ENCODE measurements at regions not wholly inside any gene's neighbourhood (a gene's known extent, or its start where the extent isn't known, plus 50 kb on each side); places are given as distances from the start of the nearest gene placed in this dataset.
"Not testable (repeated sequence)": the region's sequence is repeated elsewhere in the genome, so short reads cannot be mapped to it uniquely, and the experiment has no call there.

DNA sequence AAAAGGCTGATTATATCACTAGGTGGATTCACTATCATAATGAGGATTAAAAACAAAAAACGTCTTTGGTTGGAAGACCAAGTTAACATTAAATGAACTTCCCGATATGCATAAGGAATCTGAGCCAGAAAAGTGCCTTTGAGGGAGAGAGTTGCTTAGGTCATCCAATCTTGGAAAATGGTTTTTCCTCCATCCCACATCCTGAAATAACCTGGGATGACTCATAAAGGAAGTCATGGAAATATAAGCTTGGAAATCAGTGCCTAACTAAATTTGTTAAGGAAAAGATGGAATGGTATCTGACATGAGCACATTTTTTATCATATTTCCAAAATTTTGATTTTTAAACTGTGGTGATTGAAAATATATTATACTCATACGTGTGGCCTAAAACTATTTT, 66.0 kb downstream of the KBTBD8 start:
- H3K27ac ChIP-seq (ENCODE audit: low read depth in 1 of 2, low read length in 1 of 2), result no peak overlapping the region
- H3K4me1 ChIP-seq (ENCODE audit: control insufficient read depth in 2 of 2, insufficient read depth in 2 of 2, low read length in 2 of 2), result no peaks in the 10 kb centered on the region
- no peaks in the 10 kb centered on the region for H3K9me3 ChIP-seq (ENCODE audit: control insufficient read depth in 2 of 2, insufficient read depth in 1 of 2, low read length in 1 of 2)
- WGBS, result 91% methylated on average over 3 of the region's 3 CpGs
- no peaks in the 10 kb centered on the region for H3K36me3 ChIP-seq (ENCODE audit: control insufficient read depth in 2 of 2, insufficient read depth in 2 of 2, low read length in 1 of 2)
- no peak overlapping the region for H3K4me3 ChIP-seq (ENCODE audit: low read length in 2 of 2)
- no peaks in the 10 kb centered on the region for H3K27me3 ChIP-seq (ENCODE audit: control insufficient read depth in 2 of 2, insufficient read depth in 1 of 2, low read length in 1 of 2)
- DNase-seq (ENCODE audit: low read depth in 6 of 9, low spot score in 9 of 9), result no peak

DNA sequence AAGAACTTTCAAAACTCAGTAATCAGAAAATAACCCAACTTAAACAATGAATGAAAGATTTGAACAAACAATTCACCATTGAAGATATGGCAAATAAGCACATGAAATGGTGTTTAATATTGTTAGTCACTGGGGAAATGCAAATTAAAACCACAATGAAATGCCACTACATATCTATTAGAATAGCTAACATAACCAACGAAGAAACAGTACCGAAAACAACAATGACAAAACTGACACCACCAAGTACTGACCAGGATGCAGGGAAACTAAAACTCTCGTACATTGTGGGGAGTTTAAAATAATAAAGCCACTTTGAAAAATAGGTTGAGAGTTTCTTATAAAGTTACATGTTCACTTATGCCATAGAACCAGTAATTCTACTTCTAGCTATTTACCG, 69.1 kb downstream of the KBTBD8 start:
- 93% methylated on average over 4 of the region's 4 CpGs for WGBS
- no peak overlapping the region for H3K4me3 ChIP-seq (ENCODE audit: low read length in 2 of 2)
- DNase-seq (ENCODE audit: low read depth in 6 of 9, low spot score in 9 of 9), result no peak
- no peaks in the 10 kb centered on the region for H3K36me3 ChIP-seq (ENCODE audit: control insufficient read depth in 2 of 2, insufficient read depth in 2 of 2, low read length in 1 of 2)
- no peaks in the 10 kb centered on the region for H3K9me3 ChIP-seq (ENCODE audit: control insufficient read depth in 2 of 2, insufficient read depth in 1 of 2, low read length in 1 of 2)
- H3K27ac ChIP-seq (ENCODE audit: low read depth in 1 of 2, low read length in 1 of 2), result no peak overlapping the region
- no peaks in the 10 kb centered on the region for H3K27me3 ChIP-seq (ENCODE audit: control insufficient read depth in 2 of 2, insufficient read depth in 1 of 2, low read length in 1 of 2)
- no peaks in the 10 kb centered on the region for H3K4me1 ChIP-seq (ENCODE audit: control insufficient read depth in 2 of 2, insufficient read depth in 2 of 2, low read length in 2 of 2)

DNA sequence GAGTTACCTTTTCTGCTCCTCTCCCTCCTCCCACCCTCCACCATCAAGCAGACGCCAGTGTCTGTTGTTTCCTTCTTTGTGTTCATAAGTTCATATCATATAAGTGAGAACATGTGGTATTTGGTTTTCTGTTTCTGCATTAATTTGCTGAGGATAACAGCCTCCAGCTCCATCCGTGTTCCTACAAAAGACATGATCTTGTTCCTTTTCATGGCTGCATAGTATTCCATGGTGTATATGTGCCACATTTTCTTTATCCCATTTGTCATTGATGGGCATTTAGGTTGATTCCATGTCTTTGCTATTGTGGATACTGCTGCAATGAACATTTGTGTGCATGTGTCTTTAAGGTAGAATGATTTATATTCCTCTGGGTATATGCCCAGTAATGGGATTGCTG, 74.5 kb downstream of the KBTBD8 start:
- H3K36me3 ChIP-seq (ENCODE audit: control insufficient read depth in 2 of 2, insufficient read depth in 2 of 2, low read length in 1 of 2); H3K4me1 ChIP-seq (ENCODE audit: control insufficient read depth in 2 of 2, insufficient read depth in 2 of 2, low read length in 2 of 2); H3K27ac ChIP-seq (ENCODE audit: low read depth in 1 of 2, low read length in 1 of 2); H3K4me3 ChIP-seq (ENCODE audit: low read length in 2 of 2); DNase-seq (ENCODE audit: low read depth in 6 of 9, low spot score in 9 of 9); H3K9me3 ChIP-seq (ENCODE audit: control insufficient read depth in 2 of 2, insufficient read depth in 1 of 2, low read length in 1 of 2); H3K27me3 ChIP-seq (ENCODE audit: control insufficient read depth in 2 of 2, insufficient read depth in 1 of 2, low read length in 1 of 2): not testable (repeated sequence)
- WGBS, result 97% methylated on average over 2 of the region's 2 CpGs

DNA sequence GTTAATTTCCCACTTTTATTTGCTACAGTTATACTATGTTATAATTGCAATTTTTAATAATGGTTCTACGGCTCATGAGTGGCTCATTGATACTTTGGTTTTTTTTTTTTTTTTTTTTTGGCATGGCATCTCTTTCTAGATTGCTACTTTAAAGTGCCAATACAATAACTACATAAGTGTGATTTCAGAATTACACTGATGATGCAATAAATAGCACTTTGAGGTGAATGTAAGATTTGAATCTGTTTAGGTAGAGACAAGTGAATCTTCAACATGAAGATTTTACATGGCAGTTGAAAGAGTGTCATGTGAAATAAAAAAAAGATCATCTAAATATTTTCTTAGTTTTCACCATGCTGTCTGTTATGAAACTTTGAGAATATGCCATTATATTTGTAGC, 75.7 kb downstream of the KBTBD8 start:
- Histone ChIP-seq H3K27ac (ENCODE audit: low read depth in 1 of 2, low read length in 1 of 2) (no peak overlapping the region), H3K9me3 (ENCODE audit: control insufficient read depth in 2 of 2, insufficient read depth in 1 of 2, low read length in 1 of 2) (no peaks in the 10 kb centered on the region), H3K4me3 (ENCODE audit: low read length in 2 of 2) (no peak overlapping the region), H3K27me3 (ENCODE audit: control insufficient read depth in 2 of 2, insufficient read depth in 1 of 2, low read length in 1 of 2) (no peaks in the 10 kb centered on the region), H3K4me1 (ENCODE audit: control insufficient read depth in 2 of 2, insufficient read depth in 2 of 2, low read length in 2 of 2) (no peaks in the 10 kb centered on the region), H3K36me3 (ENCODE audit: control insufficient read depth in 2 of 2, insufficient read depth in 2 of 2, low read length in 1 of 2) (no peaks in the 10 kb centered on the region)
- no peak for DNase-seq (ENCODE audit: low read depth in 6 of 9, low spot score in 9 of 9)
- 93% methylated on average over 1 of the region's 1 CpG for WGBS

DNA sequence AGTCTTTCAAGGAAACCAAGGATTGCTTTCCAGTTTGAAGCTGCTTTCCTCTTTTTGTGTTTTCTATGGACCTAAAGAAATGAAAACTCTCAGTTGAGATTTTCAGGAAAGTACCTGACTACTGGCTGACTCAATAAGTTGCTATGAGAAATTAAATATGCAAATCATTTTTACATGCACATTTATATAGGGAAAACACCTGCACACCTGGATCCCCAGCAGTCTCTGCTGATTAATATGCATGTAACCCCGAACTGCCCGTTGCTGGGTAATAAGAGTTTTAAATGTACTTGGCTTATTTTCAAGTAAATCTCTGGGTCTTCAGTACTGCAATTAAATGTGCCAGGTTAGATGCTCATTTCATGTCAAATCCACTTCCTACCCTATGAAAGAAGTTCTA, 77.2 kb downstream of the KBTBD8 start:
- Histone ChIP-seq H3K27ac (ENCODE audit: low read depth in 1 of 2, low read length in 1 of 2) (no peak overlapping the region), H3K36me3 (ENCODE audit: control insufficient read depth in 2 of 2, insufficient read depth in 2 of 2, low read length in 1 of 2) (no peaks in the 10 kb centered on the region), H3K9me3 (ENCODE audit: control insufficient read depth in 2 of 2, insufficient read depth in 1 of 2, low read length in 1 of 2) (no peaks in the 10 kb centered on the region), H3K4me1 (ENCODE audit: control insufficient read depth in 2 of 2, insufficient read depth in 2 of 2, low read length in 2 of 2) (no peaks in the 10 kb centered on the region), H3K4me3 (ENCODE audit: low read length in 2 of 2) (no peak overlapping the region), H3K27me3 (ENCODE audit: control insufficient read depth in 2 of 2, insufficient read depth in 1 of 2, low read length in 1 of 2) (no peaks in the 10 kb centered on the region)
- 85% methylated on average over 2 of the region's 2 CpGs for WGBS
- no peak for DNase-seq (ENCODE audit: low read depth in 6 of 9, low spot score in 9 of 9)

DNA sequence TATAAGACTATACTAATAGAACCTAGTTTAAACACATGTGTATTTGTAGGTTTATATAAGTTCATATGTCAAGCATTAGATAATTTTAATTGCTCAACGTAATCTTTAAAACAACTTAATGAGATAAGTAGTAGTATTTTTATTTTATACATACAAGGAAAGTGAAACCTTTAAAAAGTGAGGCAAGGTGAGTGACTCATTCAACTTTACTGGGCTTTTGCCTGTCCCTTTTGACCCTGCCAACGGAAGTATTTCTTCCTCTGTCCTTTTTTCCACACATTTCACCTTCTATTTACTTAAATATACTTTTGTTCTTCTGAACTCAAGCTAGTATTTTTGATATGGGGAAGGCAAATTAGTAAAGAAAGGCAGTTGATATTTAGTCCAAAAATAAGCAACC, 78.5 kb downstream of the KBTBD8 start:
- Histone ChIP-seq H3K9me3 (ENCODE audit: control insufficient read depth in 2 of 2, insufficient read depth in 1 of 2, low read length in 1 of 2) (no peaks in the 10 kb centered on the region), H3K36me3 (ENCODE audit: control insufficient read depth in 2 of 2, insufficient read depth in 2 of 2, low read length in 1 of 2) (no peaks in the 10 kb centered on the region), H3K27ac (ENCODE audit: low read depth in 1 of 2, low read length in 1 of 2) (no peak overlapping the region), H3K4me3 (ENCODE audit: low read length in 2 of 2) (no peak overlapping the region), H3K27me3 (ENCODE audit: control insufficient read depth in 2 of 2, insufficient read depth in 1 of 2, low read length in 1 of 2) (no peaks in the 10 kb centered on the region), H3K4me1 (ENCODE audit: control insufficient read depth in 2 of 2, insufficient read depth in 2 of 2, low read length in 2 of 2) (no peaks in the 10 kb centered on the region)
- DNase-seq (ENCODE audit: low read depth in 6 of 9, low spot score in 9 of 9), result no peak
- 55% methylated on average over 2 of the region's 2 CpGs for WGBS

DNA sequence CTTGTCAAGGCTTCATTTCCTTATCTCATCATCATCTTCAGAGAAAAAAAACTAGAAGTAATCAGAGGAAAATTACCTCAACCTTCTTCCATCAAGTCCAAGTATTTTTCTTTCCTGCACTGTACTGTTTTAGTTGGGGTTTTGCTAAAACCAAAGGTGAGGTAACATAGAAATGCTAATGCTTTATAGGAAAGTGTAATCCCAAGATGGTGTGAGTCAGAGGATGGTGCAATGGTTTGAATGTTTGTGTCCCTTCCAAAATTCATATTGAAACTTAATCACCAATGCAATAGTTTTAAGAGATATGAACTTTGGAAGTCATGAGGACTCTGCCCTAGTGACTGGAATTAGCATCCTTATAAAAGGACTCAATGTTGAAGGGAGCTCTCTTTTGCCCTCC, 79.5 kb downstream of the KBTBD8 start:
- H3K9me3 ChIP-seq (ENCODE audit: control insufficient read depth in 2 of 2, insufficient read depth in 1 of 2, low read length in 1 of 2), result no peaks in the 10 kb centered on the region

DNA sequence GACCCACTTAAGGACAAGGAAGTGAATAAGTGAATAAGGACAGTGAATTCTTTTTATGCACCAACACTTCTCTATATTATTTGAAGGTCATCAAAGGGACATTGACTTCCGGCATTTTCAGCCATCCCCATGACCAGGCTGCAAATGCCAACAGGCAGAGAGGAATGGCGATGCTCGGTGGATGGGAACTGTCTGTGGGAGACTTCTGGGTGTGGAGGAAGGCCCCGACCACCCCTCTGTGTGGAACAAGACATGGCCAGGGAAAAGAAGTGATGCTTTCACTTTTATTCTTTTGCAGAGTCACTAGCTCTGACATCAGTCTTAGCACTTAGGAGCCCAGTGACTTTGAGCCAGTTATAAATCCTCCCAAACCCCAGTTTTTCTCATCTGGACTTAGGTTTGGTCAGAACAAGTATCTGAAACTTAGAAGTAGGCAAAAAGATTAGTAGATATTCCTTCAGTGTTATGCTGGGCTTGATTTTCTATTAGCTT, 84.5 kb downstream of the KBTBD8 start:
- H3K4me3 ChIP-seq (ENCODE audit: low read length in 2 of 2), result no peak overlapping the region
- DNase-seq (ENCODE audit: low read depth in 6 of 9, low spot score in 9 of 9), result no peak
- H3K27ac ChIP-seq (ENCODE audit: low read depth in 1 of 2, low read length in 1 of 2), result no peak overlapping the region
- no peaks in the 10 kb centered on the region for H3K36me3 ChIP-seq (ENCODE audit: control insufficient read depth in 2 of 2, insufficient read depth in 2 of 2, low read length in 1 of 2)
- H3K27me3 ChIP-seq (ENCODE audit: control insufficient read depth in 2 of 2, insufficient read depth in 1 of 2, low read length in 1 of 2), result no peaks in the 10 kb centered on the region
- WGBS, result 96% methylated on average over 4 of the region's 4 CpGs
- no peaks in the 10 kb centered on the region for H3K4me1 ChIP-seq (ENCODE audit: control insufficient read depth in 2 of 2, insufficient read depth in 2 of 2, low read length in 2 of 2)
- H3K9me3 ChIP-seq (ENCODE audit: control insufficient read depth in 2 of 2, insufficient read depth in 1 of 2, low read length in 1 of 2), result peaks cover 0 to 4% of the 10 kb centered on the region in 2 donors

More for the DNA sequence above, 79.5 kb downstream of the KBTBD8 start:
- no peaks in the 10 kb centered on the region for H3K4me1 ChIP-seq (ENCODE audit: control insufficient read depth in 2 of 2, insufficient read depth in 2 of 2, low read length in 2 of 2)
- DNase-seq (ENCODE audit: low read depth in 6 of 9, low spot score in 9 of 9), result no peak
- no peaks in the 10 kb centered on the region for H3K27me3 ChIP-seq (ENCODE audit: control insufficient read depth in 2 of 2, insufficient read depth in 1 of 2, low read length in 1 of 2)
- H3K36me3 ChIP-seq (ENCODE audit: control insufficient read depth in 2 of 2, insufficient read depth in 2 of 2, low read length in 1 of 2), result no peaks in the 10 kb centered on the region
- no peak overlapping the region for H3K27ac ChIP-seq (ENCODE audit: low read depth in 1 of 2, low read length in 1 of 2)
- H3K4me3 ChIP-seq (ENCODE audit: low read length in 2 of 2), result no peak overlapping the region

DNA sequence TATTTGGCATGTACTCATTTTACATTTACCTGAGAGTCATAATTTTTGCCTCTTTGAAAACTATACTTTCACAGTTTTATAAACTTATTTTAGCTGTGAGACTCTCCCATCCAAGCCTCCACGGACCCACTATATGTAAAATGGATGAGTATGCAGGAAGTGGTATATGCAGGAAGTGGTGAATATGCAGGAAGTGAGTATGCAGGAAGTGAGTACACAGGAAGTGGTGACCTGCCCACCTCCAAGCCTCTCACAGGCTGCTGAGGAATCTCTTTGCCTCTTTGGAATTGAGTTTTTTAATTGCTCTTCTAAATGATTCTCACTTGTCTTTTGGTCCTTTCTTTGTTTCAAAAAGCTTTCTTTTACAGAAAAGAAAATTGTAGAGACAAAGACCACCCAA, 85.2 kb downstream of the KBTBD8 start:
- H3K9me3 ChIP-seq (ENCODE audit: control insufficient read depth in 2 of 2, insufficient read depth in 1 of 2, low read length in 1 of 2), result peaks cover 0 to 4% of the 10 kb centered on the region in 2 donors
- peak in 1 of 9 donors; percentile 15 for DNase-seq (ENCODE audit: low read depth in 6 of 9, low spot score in 9 of 9)
- no peaks in the 10 kb centered on the region for H3K4me1 ChIP-seq (ENCODE audit: control insufficient read depth in 2 of 2, insufficient read depth in 2 of 2, low read length in 2 of 2)
- no peaks in the 10 kb centered on the region for H3K27me3 ChIP-seq (ENCODE audit: control insufficient read depth in 2 of 2, insufficient read depth in 1 of 2, low read length in 1 of 2)
- 8% methylated on average over 1 of the region's 1 CpG for WGBS
- no peak overlapping the region for H3K4me3 ChIP-seq (ENCODE audit: low read length in 2 of 2)
- no peaks in the 10 kb centered on the region for H3K36me3 ChIP-seq (ENCODE audit: control insufficient read depth in 2 of 2, insufficient read depth in 2 of 2, low read length in 1 of 2)
- no peak overlapping the region for H3K27ac ChIP-seq (ENCODE audit: low read depth in 1 of 2, low read length in 1 of 2)

DNA sequence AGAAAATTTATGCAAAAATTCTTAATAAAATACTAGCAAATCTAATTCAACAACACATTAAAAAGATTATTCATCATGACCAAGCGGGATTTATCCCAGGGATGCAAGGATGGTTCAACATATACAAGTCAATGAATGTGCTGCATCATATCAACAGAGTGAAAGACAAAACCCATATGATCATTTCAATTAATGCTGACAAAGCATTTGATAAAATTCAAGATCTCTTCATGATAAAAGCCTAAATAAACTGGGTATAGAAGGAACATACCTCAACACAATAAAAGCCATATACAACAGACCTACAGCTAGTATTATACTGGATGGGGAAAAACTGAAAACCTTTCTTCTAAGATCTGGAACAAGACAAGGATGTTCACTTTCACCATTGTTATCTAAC, 89.7 kb downstream of the KBTBD8 start:
- no peak overlapping the region for H3K27ac ChIP-seq (ENCODE audit: low read depth in 1 of 2, low read length in 1 of 2)
- no peak overlapping the region for H3K4me3 ChIP-seq (ENCODE audit: low read length in 2 of 2)
- H3K9me3 ChIP-seq (ENCODE audit: control insufficient read depth in 2 of 2, insufficient read depth in 1 of 2, low read length in 1 of 2), result peaks cover 0 to 4% of the 10 kb centered on the region in 2 donors
- no peaks in the 10 kb centered on the region for H3K36me3 ChIP-seq (ENCODE audit: control insufficient read depth in 2 of 2, insufficient read depth in 2 of 2, low read length in 1 of 2)
- no peak for DNase-seq (ENCODE audit: low read depth in 6 of 9, low spot score in 9 of 9)
- no peaks in the 10 kb centered on the region for H3K4me1 ChIP-seq (ENCODE audit: control insufficient read depth in 2 of 2, insufficient read depth in 2 of 2, low read length in 2 of 2)
- WGBS, result 94% methylated on average over 1 of the region's 1 CpG
- no peaks in the 10 kb centered on the region for H3K27me3 ChIP-seq (ENCODE audit: control insufficient read depth in 2 of 2, insufficient read depth in 1 of 2, low read length in 1 of 2)
